Endodermal cell (in vitro differentiated cells): ENCODE measurements at regions not wholly inside any gene's neighbourhood (a gene's known extent, or its start where the extent isn't known, plus 50 kb on each side); places are given as distances from the start of the nearest gene placed in this dataset.

Source experiments
- DNase-seq: peaks from one replicate; pipeline ENCODE4 v3.0.0-alpha.2; 2017
- H3K27ac ChIP-seq: 2 replicates; pipeline ENCODE4 v1.5.1; 2013; ENCODE audit warnings: mild to moderate bottlenecking, low read depth, low read length, moderate library complexity
- H3K27me3 ChIP-seq: 2 replicates; pipeline ENCODE4 v1.6.1; 2013; ENCODE audit warnings: mild to moderate bottlenecking, low read length, moderate library complexity; ENCODE audit not compliant: insufficient read depth, control insufficient read depth, poor library complexity, severe bottlenecking
- H3K36me3 ChIP-seq: 2 replicates; pipeline ENCODE4 v1.7.0; 2013; ENCODE audit warnings: mild to moderate bottlenecking, low read length, moderate library complexity; ENCODE audit not compliant: control insufficient read depth, insufficient read depth
- H3K4me1 ChIP-seq: one replicate; pipeline ENCODE4 v1.7.0; 2013; ENCODE audit warnings: low read length; ENCODE audit not compliant: control insufficient read depth, insufficient read depth
- H3K4me3 ChIP-seq: 2 replicates; pipeline ENCODE4 v1.5.1; 2013; ENCODE audit warnings: mild to moderate bottlenecking, low read length, moderate library complexity
- H3K9ac ChIP-seq: 2 replicates; pipeline ENCODE4 v1.6.1; 2013; ENCODE audit warnings: mild to moderate bottlenecking, low read length, moderate library complexity; ENCODE audit not compliant: poor library complexity, severe bottlenecking; ENCODE audit errors: extremely low read depth
- H3K9me3 ChIP-seq: 2 replicates; pipeline ENCODE4 v1.6.1; 2013; ENCODE audit warnings: mild to moderate bottlenecking, low read length, moderate library complexity; ENCODE audit not compliant: control insufficient read depth
- H3K27ac Mint-ChIP-seq: 2 replicates; pipeline ENCODE4 v1.8.0; 2020; ENCODE audit warnings: mixed read lengths
- H3K27me3 Mint-ChIP-seq: 2 replicates; pipeline ENCODE4 v1.8.0; 2021; ENCODE audit warnings: mild to moderate bottlenecking, mixed read lengths; ENCODE audit not compliant: insufficient read depth
- H3K36me3 Mint-ChIP-seq: 2 replicates; pipeline ENCODE4 v1.8.0; 2020; ENCODE audit warnings: low read depth, mixed read lengths
- H3K4me1 Mint-ChIP-seq: 2 replicates; pipeline ENCODE4 v1.8.0; 2020; ENCODE audit warnings: mixed read lengths
- H3K4me3 Mint-ChIP-seq: 2 replicates; pipeline ENCODE4 v1.8.0; 2020; ENCODE audit warnings: mild to moderate bottlenecking, moderate library complexity, mixed read lengths
- H3K9me3 Mint-ChIP-seq: 2 replicates; pipeline ENCODE4 v1.8.0; 2020; ENCODE audit warnings: mild to moderate bottlenecking, mixed read lengths
- WGBS, 2 experiments: methylation state at CpG; one replicate each; pipeline versions ENCODE4 v1.1.5 to v1.1.7; 2013; ENCODE audit warnings: missing lambda C conversion rate in 2 of 2, mixed read lengths in 1 of 2; ENCODE audit not compliant: insufficient coverage in 1 of 2, insufficient read length in 1 of 2; 5-methylcytosine and 5-hydroxymethylcytosine counted together
- TF ChIP-seq, protein P1 (sequence below): fragments of 200-600 bp; sonication (generic); conservative IDR thresholded peaks from 2 replicates; pipeline ENCODE4 v1.5.0; 2021; ENCODE audit warnings: antibody characterized with exemption, mild to moderate bottlenecking

DNA sequence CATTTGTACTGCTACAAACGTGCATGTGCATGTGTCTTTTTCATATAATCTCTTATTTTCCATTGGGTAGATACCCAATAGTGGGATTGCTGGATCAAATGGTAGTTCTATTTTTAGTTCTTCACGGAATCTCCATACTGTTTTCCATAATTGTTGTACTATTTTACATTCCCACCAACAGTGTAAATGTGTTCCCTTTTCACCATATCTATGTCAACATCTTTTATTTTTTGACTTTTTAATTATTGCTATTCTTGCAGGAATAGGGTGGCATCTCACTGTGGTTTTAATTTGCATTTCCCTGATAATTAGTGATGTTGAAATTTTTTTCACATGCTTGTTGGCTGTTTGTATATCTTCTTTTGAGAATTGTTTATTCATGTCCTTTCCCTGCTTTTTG is 59.3 kb upstream of the PACRGL start:
- 76 to 100% methylated on average over 1 to 2 of the region's 2 CpGs for WGBS, 2 experiments
- no peak overlapping the region for H3K27ac ChIP-seq
- DNase-seq, result no peak
- no peak overlapping the region for H3K9ac ChIP-seq
- no peak overlapping the region for H3K27ac Mint-ChIP-seq
- peaks cover 3% of the 10 kb centered on the region for H3K36me3 Mint-ChIP-seq
- H3K4me1 Mint-ChIP-seq, result no peaks in the 10 kb centered on the region
- peaks cover 6% of the 10 kb centered on the region for H3K9me3 Mint-ChIP-seq
- no peak overlapping the region for H3K4me3 Mint-ChIP-seq
- peaks cover 8% of the 10 kb centered on the region for H3K9me3 ChIP-seq
- no peaks in the 10 kb centered on the region for H3K4me1 ChIP-seq
- no peak overlapping the region for H3K4me3 ChIP-seq
- H3K27me3 ChIP-seq, result no peaks in the 10 kb centered on the region
- TF ChIP-seq, protein P1, sequence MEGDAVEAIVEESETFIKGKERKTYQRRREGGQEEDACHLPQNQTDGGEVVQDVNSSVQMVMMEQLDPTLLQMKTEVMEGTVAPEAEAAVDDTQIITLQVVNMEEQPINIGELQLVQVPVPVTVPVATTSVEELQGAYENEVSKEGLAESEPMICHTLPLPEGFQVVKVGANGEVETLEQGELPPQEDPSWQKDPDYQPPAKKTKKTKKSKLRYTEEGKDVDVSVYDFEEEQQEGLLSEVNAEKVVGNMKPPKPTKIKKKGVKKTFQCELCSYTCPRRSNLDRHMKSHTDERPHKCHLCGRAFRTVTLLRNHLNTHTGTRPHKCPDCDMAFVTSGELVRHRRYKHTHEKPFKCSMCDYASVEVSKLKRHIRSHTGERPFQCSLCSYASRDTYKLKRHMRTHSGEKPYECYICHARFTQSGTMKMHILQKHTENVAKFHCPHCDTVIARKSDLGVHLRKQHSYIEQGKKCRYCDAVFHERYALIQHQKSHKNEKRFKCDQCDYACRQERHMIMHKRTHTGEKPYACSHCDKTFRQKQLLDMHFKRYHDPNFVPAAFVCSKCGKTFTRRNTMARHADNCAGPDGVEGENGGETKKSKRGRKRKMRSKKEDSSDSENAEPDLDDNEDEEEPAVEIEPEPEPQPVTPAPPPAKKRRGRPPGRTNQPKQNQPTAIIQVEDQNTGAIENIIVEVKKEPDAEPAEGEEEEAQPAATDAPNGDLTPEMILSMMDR, result no peak
- H3K27me3 Mint-ChIP-seq, result no peaks in the 10 kb centered on the region
- no peaks in the 10 kb centered on the region for H3K36me3 ChIP-seq

GRCh38 chr4:20641976-20642375 is 58.3 kb upstream of the PACRGL start:
- TF ChIP-seq, protein P1, result no peak
- no peaks in the 10 kb centered on the region for H3K4me1 Mint-ChIP-seq
- Histone ChIP-seq H3K9ac (no peak overlapping the region), H3K9me3 (no peaks in the 10 kb centered on the region), H3K27me3 (no peaks in the 10 kb centered on the region), H3K4me1 (no peaks in the 10 kb centered on the region), H3K27ac (no peak overlapping the region), H3K36me3 (no peaks in the 10 kb centered on the region), H3K4me3 (no peak overlapping the region)
- H3K27ac Mint-ChIP-seq, result no peak overlapping the region
- H3K9me3 Mint-ChIP-seq, result peaks cover 6% of the 10 kb centered on the region
- H3K27me3 Mint-ChIP-seq, result no peaks in the 10 kb centered on the region
- no peak overlapping the region for H3K4me3 Mint-ChIP-seq
- H3K36me3 Mint-ChIP-seq, result no peaks in the 10 kb centered on the region
- 91% methylated on average over 2 of the region's 3 CpGs; no CpG with 5 or more reads in 1 of the 2 experiments for WGBS, 2 experiments
- no peak for DNase-seq

DNA sequence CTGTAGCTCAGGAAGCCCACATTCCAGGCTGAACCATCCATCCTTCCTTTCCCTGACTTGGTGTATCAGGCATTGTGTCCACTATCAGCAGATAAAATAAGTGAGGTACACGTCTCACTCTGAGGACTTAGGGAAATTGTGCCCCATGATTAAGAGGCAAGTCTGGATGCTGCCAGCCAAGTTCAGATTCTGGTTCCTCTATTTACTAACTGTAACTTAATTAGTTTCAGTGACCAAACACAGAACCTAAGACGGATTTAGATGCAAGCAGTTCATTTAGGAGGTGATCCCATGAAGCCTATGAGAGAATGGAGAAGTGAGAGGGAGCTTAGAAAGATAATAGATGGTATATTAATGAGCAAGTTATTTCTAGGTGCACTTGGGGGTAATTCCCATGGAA is 56.6 kb upstream of the PACRGL start:
- Histone ChIP-seq H3K9ac (no peak overlapping the region), H3K27me3 (no peaks in the 10 kb centered on the region), H3K36me3 (no peaks in the 10 kb centered on the region), H3K27ac (no peak overlapping the region), H3K4me1 (no peaks in the 10 kb centered on the region), H3K9me3 (no peaks in the 10 kb centered on the region), H3K4me3 (no peak overlapping the region)
- Mint-ChIP-seq H3K4me3 (no peak overlapping the region), H3K9me3 (no peaks in the 10 kb centered on the region), H3K27me3 (peaks cover 3% of the 10 kb centered on the region), H3K27ac (no peak overlapping the region), H3K4me1 (no peaks in the 10 kb centered on the region), H3K36me3 (no peaks in the 10 kb centered on the region)
- TF ChIP-seq, protein P1, result no peak
- 84 to 94% methylated on average over 2 of the region's 2 CpGs for WGBS, 2 experiments
- no peak for DNase-seq
